Stimulated activated CD4-positive, alpha-beta T cell treated with anti-CD3 and anti-CD28 coated beads, Interleukin-12 subunit alpha, Interleukin-12 subunit beta, amount 100 ng/mL, for 48 hours (primary cell): ENCODE measurements at regions not wholly inside any gene's neighbourhood (a gene's known extent, or its start where the extent isn't known, plus 50 kb on each side); places are given as distances from the start of the nearest gene placed in this dataset.

ENCODE experiments used
- DNase-seq, 3 donors: peaks; one replicate each; pipeline ENCODE4 v3.0.0-alpha.2; 2020; ENCODE audit warnings: low read depth in 2 of 3, low spot score in 1 of 3

- no peak for DNase-seq
Measured at GRCh38 chr2:235347691-235348090, 146.2 kb upstream of the AGAP1 start.

DNA sequence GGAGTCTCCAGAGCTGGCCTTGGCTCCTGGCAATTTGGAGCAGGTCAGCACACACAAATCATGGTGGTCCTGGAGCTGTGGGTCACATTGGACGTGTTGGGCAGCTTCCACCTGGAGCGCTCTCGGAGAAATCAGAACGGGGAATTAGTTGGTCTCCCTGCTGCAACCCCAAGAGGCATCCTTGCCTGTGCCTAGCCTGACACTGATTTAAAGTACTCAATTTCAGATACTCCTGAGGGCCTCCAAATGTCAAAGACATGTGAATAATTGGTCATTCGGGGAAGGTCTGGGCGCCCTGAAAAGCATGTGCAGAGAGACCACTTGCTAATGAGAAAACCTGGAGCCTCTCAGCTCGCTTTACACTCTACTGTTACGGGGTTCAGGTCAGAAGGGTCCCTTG is 145.5 kb upstream of the AGAP1 start:
- no peak for DNase-seq

DNA sequence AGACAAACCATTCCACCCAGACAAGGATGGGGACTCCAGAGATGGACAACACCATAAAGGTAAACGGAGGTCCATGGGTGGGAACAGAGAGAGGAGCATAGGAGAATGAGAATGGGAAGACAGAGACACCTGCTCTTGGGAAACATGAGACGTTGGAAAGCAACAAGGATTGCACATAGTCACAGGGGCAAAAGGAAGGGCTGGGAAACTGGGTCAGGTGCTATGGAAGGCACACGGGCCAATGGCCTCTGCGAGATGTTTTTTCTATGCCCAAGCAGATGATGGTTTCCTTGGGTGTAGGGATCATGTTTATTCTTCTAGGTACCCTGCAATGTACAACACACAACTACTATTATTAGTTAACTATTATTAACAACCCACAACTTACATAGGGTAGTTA is 143.6 kb upstream of the AGAP1 start:
- DNase-seq, result no peak

DNA sequence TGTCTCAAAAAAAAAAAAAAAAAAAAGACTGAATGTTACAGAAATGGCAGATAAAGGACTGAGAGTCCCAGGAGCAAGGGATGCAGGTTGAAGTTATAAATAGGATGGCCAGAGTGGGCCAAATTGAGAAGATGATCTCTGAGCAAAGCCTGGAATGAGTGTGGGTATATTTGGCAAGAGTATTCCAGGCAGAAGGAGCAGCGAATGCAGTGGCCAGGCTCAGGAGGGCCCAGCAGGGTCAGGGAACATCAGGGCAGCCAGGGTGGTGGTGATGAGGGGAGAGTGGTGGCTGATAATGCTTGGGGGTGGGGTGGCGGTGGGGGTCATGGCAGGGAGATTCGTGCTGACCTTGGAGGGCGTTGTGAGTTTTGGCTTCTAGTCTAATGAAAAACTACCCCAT is 141.3 kb upstream of the AGAP1 start:
- no peak for DNase-seq

DNA sequence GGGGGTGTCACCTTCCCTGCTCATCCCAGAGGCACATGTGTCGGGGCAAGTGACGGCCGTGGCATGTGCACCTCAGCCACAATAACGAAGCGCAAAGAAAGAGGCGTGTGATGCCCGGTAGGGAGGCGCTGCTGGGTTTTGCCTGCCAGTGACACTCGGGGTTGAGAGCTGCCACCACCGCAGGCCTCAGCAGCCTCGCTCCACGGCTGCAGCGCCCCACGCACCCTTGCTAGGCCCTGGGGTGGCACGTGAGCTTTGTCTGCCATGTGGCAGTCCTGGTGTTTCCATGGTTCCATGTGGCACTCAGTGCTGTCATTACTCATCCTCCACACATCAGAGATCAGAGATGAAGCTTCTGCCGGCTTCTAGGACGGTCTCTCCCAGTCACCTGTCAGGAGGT is 136.0 kb upstream of the AGAP1 start:
- no peak for DNase-seq

GRCh38 chr2:235358981-235359471 is 134.8 kb upstream of the AGAP1 start:
- DNase-seq, result no peak

DNA sequence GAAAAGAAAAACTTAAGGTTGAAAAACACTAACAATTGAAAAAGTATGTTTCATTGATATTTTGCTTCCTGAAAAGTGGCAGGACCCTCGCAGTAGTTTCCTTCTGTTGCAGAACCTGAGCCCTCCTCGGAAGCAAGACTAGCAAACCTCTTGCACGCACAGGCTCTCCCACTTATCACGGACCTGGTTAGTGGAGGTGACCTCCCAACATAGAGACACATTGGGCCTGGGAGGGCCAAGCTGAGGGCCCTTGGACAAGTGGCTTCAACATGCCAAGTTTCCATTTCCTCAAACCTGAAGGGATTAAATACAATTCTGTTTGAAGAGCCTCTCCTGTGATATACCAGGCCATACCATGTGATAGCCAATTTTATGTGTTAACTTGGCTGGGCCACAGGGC is 133.4 kb upstream of the AGAP1 start:
- DNase-seq, result no peak

GRCh38 chr2:235365743-235366142 is 128.1 kb upstream of the AGAP1 start:
- no peak for DNase-seq

DNA sequence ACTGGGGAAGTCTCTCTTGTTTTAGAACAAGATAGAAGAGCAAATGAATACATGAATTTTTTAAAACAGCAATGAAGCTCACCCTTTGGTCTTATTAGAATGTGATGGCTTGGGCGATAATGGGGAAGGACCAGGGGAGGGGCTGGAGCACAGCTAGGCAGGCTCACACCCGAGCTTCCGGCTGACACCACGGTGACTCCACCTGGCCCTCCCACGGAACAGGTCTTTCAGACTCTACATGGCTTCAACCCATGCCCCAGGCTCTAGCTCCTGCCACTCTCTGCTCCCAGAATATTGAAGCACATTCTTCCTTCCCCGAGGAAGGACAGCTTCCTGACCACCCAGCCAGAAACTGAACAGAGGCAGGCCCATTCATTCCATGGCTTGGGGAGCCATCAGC is 127.5 kb upstream of the AGAP1 start:
- DNase-seq, result no peak

- no peak for DNase-seq
Measured at GRCh38 chr2:235366807-235367206, 127.0 kb upstream of the AGAP1 start.

GRCh38 chr2:235371018-235371417 is 122.8 kb upstream of the AGAP1 start:
- no peak for DNase-seq

DNA sequence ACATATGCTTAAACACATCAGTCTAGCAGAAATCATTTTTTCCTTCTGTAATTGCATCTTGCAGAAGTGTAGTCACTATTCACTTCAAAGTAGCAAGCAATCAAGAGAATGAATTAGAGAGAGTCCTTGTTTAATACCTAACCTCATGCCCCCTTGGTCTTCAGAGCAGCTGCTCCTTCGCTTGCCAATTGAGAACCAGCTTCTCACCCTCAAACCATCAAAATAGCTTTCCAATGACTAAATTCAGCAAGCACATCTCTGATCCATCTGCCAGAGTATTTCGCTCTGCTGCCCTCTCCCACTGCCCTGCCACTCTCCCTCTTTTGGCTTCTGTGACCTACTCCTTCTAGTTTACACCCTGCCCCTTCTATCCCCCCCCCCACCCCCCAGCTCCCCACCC is 120.7 kb upstream of the AGAP1 start:
- DNase-seq, result no peak

- DNase-seq, result no peak
Measured at GRCh38 chr2:235377176-235377575, 116.7 kb upstream of the AGAP1 start.

- no peak for DNase-seq
Measured at GRCh38 chr2:235378246-235378645, 115.6 kb upstream of the AGAP1 start.

- DNase-seq, result no peak
Measured at GRCh38 chr2:235378944-235379343, 114.9 kb upstream of the AGAP1 start.

DNA sequence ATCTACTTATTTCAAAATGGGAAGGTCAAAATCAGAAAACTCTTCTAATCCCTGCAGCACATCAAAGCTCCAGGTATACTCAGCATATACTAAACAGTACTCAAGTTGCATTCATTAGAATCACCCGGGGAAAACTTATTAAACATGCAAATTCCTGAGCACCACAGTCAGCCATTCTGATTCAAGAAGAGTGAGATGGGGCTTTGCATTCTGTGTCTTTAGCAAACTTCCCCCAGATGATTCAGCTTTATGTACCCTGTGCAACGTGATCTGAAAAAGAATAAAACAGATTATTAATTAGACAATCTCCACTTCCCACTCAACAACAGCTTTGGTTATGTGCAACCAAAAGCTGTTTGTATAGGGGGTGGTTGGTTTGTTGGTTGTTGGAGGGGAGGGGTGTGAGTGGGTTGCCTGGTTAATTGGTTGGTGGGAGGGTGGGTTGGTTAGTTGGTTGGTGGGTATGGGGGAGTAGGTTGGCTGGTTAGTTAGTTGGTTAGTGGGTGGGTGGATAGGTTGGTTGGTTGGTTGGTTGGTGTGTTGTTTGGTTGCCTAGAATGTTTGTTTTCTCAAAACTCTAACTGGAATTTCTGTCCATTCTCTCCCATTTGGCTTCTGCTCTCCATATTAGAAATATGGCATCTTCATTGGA is 112.5 kb upstream of the AGAP1 start:
- no peak for DNase-seq

GRCh38 chr2:235382179-235382578 is 111.7 kb upstream of the AGAP1 start:
- no peak for DNase-seq

GRCh38 chr2:235382601-235383000 is 111.2 kb upstream of the AGAP1 start:
- DNase-seq, result no peak

DNA sequence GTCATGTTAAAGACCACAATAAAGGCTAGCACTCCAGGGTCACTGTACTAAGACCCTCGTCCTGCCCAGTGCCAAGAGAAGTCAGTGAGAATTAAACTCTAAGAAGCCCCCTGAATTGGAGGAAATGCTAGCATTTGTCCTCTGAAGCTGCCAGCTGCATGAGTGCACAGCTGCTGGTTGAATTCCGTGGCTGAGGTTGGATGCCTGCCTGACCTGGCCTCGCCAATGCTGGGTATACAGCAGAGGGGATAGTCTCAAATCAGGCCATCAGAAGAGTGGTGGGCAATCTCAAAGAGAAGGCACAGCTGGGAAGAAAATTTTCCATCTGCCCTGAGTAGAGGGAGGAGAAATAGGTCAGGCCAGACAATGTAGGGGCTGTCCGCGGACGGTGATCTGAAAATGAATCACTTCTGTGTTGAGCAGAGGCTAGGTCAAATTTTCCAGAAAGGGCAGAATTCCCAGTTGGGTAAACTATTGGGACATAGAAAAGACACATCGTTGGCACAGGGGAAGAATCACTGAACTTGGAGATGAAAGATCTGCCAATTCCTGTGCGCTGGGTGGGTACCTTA is 110.5 kb upstream of the AGAP1 start:
- DNase-seq, result no peak

DNA sequence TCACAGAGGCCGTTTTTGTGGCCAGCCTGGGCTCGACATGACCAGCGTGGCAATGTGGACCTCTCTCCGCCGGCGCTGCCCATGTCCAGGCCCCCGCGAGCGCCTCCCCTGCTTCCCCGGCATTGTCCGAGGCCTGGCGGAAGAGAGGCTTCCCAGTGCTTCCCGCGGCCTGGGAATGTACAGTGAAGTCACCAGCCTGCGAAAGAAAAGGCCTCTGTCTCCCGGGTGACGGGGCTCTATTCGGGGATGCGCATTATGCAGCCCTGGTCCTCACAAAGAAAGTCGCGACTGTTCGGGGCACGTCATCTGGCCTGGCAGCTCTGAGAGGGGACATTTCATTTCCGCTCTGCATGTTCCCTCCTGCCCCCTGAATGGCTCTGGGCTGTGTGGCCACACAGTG is 109.2 kb upstream of the AGAP1 start:
- no peak for DNase-seq

- no peak for DNase-seq
Measured at GRCh38 chr2:235389626-235390025, 104.2 kb upstream of the AGAP1 start.

GRCh38 chr2:235390108-235390815 is 103.6 kb upstream of the AGAP1 start:
- peak; percentile 4 to 14 (median 11) for DNase-seq

GRCh38 chr2:235390816-235391194 is 103.0 kb upstream of the AGAP1 start:
- no peak for DNase-seq
